Osteoblast (primary cell): ENCODE measurements at regions not wholly inside any gene's neighbourhood (a gene's known extent, or its start where the extent isn't known, plus 50 kb on each side); places are given as distances from the start of the nearest gene placed in this dataset.
"Not testable (repeated sequence)": the region's sequence is repeated elsewhere in the genome, so short reads cannot be mapped to it uniquely, and the experiment has no call there.

Experiments
- DNase-seq: peaks from one replicate; pipeline ENCODE4 v3.0.0; 2011; ENCODE audit warnings: low spot score, mixed read lengths; ENCODE audit not compliant: insufficient read length; ENCODE audit errors: missing footprints
- H2AFZ ChIP-seq: 2 replicates; pipeline ENCODE4 v1.6.0; 2011; ENCODE audit warnings: mild to moderate bottlenecking, low read length
- H3K27ac ChIP-seq: 2 replicates; pipeline ENCODE4 v1.5.1; 2011; ENCODE audit warnings: mild to moderate bottlenecking, low read depth, low read length, moderate library complexity
- H3K27me3 ChIP-seq: 2 replicates; pipeline ENCODE4 v1.6.0; 2012; ENCODE audit warnings: mild to moderate bottlenecking, control low read depth, inconsistent platforms, low read length, moderate library complexity; ENCODE audit not compliant: insufficient read depth
- H3K36me3 ChIP-seq: 2 replicates; pipeline ENCODE4 v1.5.1; 2011; ENCODE audit warnings: mild to moderate bottlenecking, low read length, control low read depth, moderate library complexity; ENCODE audit not compliant: insufficient read depth
- H3K4me1 ChIP-seq: 2 replicates; pipeline ENCODE4 v1.5.1; 2011; ENCODE audit warnings: mild to moderate bottlenecking, low read length, control low read depth, moderate library complexity; ENCODE audit not compliant: insufficient read depth
- H3K4me2 ChIP-seq: 2 replicates; pipeline ENCODE4 v1.6.0; 2011; ENCODE audit warnings: mild to moderate bottlenecking, low read length; ENCODE audit not compliant: insufficient read depth
- H3K4me3 ChIP-seq: fragments of 200-600 bp; sonication (generic); 3 replicates; pipeline ENCODE4 v1.5.1; 2012; ENCODE audit warnings: mild to moderate bottlenecking, low read length, inconsistent platforms; ENCODE audit not compliant: insufficient read depth
- H3K79me2 ChIP-seq: 2 replicates; pipeline ENCODE4 v1.6.0; 2012; ENCODE audit warnings: mild to moderate bottlenecking, low read length, control low read depth, inconsistent platforms; ENCODE audit not compliant: insufficient read depth
- H3K9me3 ChIP-seq: 2 replicates; pipeline ENCODE4 v1.5.1; 2011; ENCODE audit warnings: low read depth, low read length, control low read depth
- H4K20me1 ChIP-seq: 2 replicates; pipeline ENCODE4 v1.6.0; 2012; ENCODE audit warnings: mild to moderate bottlenecking, low read length, control low read depth; ENCODE audit not compliant: insufficient read depth
- TF ChIP-seq, protein P1 (sequence below): IDR thresholded peaks from 2 replicates; pipeline ENCODE4 v1.5.1; 2011; ENCODE audit warnings: mild to moderate bottlenecking, low read depth, low read length, moderate library complexity; ENCODE audit errors: extremely low read depth

DNA sequence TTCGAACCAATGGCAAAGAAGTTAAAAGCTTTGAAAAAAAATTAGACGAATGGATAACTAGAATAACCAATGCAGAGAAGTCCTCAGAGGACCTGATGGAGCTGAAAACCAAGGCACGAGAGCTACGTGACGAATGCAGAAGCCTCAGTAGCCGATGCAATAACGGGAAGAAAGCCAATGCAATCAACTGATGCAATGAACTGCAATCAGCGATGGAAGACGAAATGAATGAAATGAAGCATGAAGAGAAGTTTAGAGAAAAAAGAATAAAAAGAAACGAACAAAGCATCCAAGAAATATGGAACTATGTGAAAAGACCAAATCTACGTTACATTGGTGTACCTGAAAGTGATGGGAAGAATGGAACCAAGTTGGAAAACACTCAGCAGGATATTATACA lies 52.6 kb upstream of the MRPS30 start:
- not testable (repeated sequence) for H3K4me3 ChIP-seq, H3K79me2 ChIP-seq, DNase-seq, H3K36me3 ChIP-seq, H4K20me1 ChIP-seq, H3K27ac ChIP-seq, H3K4me1 ChIP-seq, H3K9me3 ChIP-seq, H3K27me3 ChIP-seq, H2AFZ ChIP-seq, H3K4me2 ChIP-seq

DNA sequence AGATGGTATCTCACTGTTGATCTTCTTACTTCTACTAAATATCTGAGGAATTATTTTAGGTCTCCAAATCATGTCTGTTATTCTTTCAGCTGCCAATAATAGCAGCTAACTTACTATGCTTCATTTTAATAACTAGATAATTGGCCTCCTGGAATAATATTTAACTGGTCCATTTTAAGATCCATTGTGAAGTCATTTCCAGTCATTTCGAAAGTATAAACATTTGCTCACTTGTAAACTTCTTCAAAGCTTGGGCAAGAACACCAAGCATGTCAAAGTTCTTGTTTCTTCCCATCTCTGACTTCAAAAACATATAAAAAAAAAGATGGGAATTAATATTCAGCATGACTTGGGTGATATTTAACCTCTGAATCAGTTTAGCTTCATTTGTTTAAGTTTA lies 61.4 kb upstream of the MRPS30 start:
- no peaks in the 10 kb centered on the region for H3K36me3 ChIP-seq
- no peak overlapping the region for H2AFZ ChIP-seq
- TF ChIP-seq, protein P1, sequence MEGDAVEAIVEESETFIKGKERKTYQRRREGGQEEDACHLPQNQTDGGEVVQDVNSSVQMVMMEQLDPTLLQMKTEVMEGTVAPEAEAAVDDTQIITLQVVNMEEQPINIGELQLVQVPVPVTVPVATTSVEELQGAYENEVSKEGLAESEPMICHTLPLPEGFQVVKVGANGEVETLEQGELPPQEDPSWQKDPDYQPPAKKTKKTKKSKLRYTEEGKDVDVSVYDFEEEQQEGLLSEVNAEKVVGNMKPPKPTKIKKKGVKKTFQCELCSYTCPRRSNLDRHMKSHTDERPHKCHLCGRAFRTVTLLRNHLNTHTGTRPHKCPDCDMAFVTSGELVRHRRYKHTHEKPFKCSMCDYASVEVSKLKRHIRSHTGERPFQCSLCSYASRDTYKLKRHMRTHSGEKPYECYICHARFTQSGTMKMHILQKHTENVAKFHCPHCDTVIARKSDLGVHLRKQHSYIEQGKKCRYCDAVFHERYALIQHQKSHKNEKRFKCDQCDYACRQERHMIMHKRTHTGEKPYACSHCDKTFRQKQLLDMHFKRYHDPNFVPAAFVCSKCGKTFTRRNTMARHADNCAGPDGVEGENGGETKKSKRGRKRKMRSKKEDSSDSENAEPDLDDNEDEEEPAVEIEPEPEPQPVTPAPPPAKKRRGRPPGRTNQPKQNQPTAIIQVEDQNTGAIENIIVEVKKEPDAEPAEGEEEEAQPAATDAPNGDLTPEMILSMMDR = no peak
- no peak for DNase-seq
- no peaks in the 10 kb centered on the region for H3K79me2 ChIP-seq
- H3K4me3 ChIP-seq = no peak overlapping the region
- H4K20me1 ChIP-seq = no peaks in the 10 kb centered on the region
- H3K27me3 ChIP-seq = no peaks in the 10 kb centered on the region
- no peak overlapping the region for H3K27ac ChIP-seq
- H3K4me2 ChIP-seq = no peak overlapping the region
- H3K4me1 ChIP-seq = no peaks in the 10 kb centered on the region
- H3K9me3 ChIP-seq = no peaks in the 10 kb centered on the region

DNA sequence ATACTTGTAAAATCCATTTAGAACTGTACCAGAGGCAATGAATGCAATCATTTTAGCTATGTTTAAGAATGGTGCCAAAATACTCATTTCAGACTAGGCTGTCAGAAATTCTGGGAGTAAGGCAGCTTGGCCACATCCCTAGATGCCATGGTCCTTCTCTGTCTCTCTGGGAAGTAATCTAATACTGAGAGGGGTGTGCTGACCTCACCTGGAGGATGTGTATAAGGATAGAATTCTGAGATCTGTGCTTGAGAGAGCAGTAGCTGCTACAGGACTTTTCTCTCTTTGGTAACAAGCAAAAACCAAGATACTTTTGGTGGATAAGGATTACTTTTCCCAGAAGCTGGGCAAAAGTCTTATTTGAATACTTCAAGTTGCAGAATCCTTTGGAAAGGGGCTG lies 68.1 kb upstream of the MRPS30 start:
- Histone ChIP-seq H2AFZ (no peak overlapping the region), H3K4me2 (no peak overlapping the region), H4K20me1 (no peaks in the 10 kb centered on the region), H3K9me3 (no peaks in the 10 kb centered on the region), H3K27ac (no peak overlapping the region), H3K79me2 (no peaks in the 10 kb centered on the region), H3K36me3 (no peaks in the 10 kb centered on the region), H3K4me1 (no peaks in the 10 kb centered on the region), H3K27me3 (no peaks in the 10 kb centered on the region), H3K4me3 (no peak overlapping the region)
- TF ChIP-seq, protein P1 = no peak
- no peak for DNase-seq

DNA sequence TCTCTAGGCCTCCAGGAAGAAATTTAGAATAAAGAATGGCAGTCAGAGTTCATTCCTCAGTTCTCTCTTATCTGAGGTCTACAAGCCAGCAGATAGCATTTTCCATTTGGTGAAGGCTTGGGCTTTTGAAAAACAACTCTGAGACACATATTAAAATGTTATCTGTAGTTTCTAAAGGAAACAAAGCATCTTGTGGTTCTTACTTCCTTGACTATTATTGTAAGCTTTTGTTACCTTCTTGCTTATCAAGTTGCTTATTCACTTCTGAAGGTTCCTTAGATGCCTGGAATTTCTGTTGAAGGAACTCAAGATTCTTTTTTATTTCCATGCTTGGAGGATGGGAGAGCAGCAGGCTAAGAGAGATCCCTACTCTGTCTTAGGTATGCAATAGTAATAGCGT lies 79.2 kb upstream of the MRPS30 start:
- no peaks in the 10 kb centered on the region for H3K9me3 ChIP-seq
- TF ChIP-seq, protein P1 = no peak
- H3K36me3 ChIP-seq = no peaks in the 10 kb centered on the region
- no peak overlapping the region for H3K4me2 ChIP-seq
- H3K27ac ChIP-seq = no peak overlapping the region
- H4K20me1 ChIP-seq = no peaks in the 10 kb centered on the region
- H3K27me3 ChIP-seq = no peaks in the 10 kb centered on the region
- no peak overlapping the region for H2AFZ ChIP-seq
- no peak overlapping the region for H3K4me3 ChIP-seq
- H3K4me1 ChIP-seq = no peaks in the 10 kb centered on the region
- no peaks in the 10 kb centered on the region for H3K79me2 ChIP-seq
- DNase-seq = no peak

DNA sequence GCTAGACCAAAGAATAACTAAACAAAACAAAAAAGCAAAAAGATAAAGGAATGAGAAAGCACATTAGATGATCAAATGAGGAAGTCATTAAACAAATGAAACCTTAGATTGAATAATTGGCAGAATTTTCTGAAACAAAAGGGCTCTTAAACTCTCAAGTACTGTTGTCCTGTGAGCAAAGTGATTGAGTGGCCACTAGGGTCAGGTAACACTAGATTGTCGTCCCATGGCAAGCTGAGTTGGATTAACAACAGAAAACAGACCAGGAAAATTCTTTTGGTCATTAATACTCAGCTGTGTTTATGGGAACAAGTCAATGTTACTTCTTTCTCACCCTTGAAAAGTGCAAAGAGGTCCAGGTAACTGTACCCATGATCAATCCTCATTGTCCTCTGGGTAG lies 81.6 kb upstream of the MRPS30 start:
- Histone ChIP-seq H4K20me1 (no peaks in the 10 kb centered on the region), H3K79me2 (no peaks in the 10 kb centered on the region), H3K27ac (no peak overlapping the region), H3K4me2 (no peak overlapping the region), H3K9me3 (no peaks in the 10 kb centered on the region), H2AFZ (no peak overlapping the region), H3K27me3 (no peaks in the 10 kb centered on the region), H3K36me3 (no peaks in the 10 kb centered on the region), H3K4me1 (no peaks in the 10 kb centered on the region), H3K4me3 (no peak overlapping the region)
- TF ChIP-seq, protein P1 = no peak
- DNase-seq = no peak
